Daoy (cell line): ENCODE measurements at regions not wholly inside any gene's neighbourhood (a gene's known extent, or its start where the extent isn't known, plus 50 kb on each side); places are given as distances from the start of the nearest gene placed in this dataset.
A peak's percentile ranks its signal among the peaks of the same experiment; 100 is the strongest.
"Not testable (repeated sequence)": the region's sequence is repeated elsewhere in the genome, so short reads cannot be mapped to it uniquely, and the experiment has no call there.

Experiments used
- DNase-seq: peaks from one replicate; pipeline ENCODE4 v3.0.0-alpha.2; 2015; ENCODE audit warnings: low read depth

DNA sequence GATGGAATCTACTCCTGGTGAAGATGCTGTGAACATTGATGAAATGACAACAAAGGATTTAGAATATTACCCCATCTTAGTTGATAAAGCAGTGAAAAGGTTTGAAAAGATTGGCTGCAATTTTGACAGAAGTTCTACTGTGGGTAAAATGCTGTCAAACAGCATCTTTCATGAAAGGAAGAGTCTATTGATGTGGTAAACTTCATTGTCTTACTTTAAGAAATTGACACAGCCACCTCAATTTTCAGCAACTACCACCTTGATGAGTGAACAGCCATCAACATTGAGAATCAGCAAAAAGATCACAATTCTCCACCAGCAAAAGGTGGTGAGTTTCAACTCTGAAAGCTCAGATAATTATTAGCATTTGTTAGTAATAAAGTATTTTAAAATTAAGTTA is 310.3 kb upstream of the RBMS1 start:
- DNase-seq: no peak

DNA sequence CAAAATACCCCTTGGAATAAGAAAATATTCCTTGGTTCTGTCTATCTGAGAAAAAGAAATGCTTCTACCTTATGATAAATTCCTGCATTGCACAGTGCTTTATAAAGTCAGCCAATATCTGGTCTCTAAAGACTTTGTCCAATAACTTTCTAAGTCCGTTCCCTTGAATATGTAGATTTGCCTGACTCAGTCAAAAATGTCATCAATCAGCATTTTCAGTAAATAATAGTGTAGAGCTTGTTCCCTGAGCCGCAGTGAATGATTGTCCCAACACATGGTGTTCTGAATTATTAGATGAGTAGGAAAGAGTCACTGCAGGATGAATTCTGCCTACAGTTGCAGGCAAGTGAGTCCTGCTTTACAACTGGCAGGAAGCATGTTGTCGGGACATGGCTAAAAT is 316.8 kb upstream of the RBMS1 start:
- DNase-seq: no peak

DNA sequence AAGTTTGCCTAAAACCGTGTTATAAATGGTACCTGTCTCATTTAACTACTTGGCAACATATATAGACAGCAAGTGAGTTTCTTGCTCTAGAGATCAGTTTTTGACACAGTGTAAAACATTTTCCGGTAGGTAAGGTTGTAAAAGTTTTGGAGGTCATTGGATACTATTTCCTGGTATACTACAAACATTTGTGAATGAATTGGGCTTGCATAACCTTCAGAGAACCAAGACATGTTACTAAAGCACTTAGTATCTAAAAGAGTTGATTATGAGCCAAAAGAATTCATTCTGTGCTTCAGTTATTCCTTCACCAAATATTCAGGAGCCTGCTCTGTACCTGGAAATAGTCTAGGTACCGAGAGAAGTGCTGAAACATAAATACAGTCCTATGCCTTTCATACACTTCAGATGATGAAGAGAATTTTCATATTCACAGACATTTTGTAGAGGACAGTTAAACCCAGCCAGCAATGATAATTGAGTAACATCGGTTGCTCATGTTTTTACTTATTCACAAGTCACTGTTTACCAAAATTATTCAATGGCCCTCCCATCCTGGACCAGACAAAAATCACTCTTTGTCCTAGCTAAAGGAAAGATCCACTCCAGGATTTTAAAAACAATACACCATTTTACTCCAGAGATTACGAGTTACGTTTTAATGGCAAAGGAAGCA is 319.4 kb upstream of the RBMS1 start:
- no peak for DNase-seq

DNA sequence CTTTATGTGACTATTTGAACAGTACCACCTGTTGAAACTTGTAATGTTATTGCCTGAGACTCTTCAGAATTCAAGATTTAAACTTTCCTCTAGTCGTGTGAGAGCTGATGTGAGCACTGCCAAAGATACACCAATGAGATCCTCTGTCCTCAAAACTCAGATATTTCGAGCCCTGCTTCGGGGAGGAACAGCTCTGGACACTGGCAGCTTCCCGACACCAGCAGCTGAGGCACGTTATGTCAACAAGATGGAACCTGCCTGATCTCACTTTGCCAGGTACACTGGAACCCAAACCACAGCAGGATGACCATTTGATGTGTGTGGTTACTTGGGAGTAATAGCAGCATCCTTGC is 319.9 kb upstream of the RBMS1 start:
- DNase-seq: no peak

DNA sequence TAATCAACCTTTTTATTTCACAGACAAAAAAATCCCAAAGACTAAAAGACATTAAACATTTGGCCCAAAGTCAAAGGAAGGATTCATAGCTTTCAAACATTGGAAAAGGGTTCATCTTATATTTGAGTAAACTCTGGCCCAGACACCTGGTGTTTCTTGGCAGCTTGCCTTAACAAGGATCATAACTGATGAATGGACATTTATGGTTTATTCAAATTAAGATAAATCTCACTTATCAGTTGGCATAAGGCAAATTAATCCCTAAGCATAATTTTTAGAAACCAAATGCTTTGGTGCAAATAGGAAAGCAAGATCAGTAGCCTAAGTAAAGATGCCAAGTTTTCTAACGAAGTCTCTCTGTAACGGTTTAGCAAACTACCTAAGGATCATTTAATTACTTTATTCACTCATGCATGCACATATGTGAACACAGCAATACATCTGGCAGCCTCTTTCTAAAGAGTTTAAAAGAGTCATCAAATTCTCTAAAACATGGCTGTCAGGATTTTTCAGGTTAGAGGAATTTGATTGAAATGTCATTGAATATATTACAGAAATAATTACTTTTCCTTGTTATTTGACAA is 323.4 kb upstream of the RBMS1 start:
- peak; percentile 20 for DNase-seq

DNA sequence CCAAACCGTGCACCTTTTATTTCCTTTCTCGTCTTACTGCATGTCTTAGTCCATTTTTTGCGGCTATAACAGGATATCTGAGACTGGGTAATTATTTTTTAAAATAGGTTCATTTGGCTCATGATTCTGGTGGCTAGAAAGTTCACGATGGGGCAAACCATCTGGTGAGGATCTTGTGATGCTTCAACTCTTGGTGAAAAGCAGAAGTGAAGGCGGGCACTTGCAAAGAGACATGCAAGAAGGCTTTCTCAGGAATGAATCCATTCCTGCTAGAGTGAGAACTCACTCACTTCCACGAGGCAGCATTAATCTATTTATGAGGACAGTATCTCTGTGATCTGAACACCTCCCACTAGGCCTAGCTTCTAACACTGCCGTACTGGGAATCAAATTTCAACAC is 327.1 kb upstream of the RBMS1 start:
- DNase-seq: no peak

DNA sequence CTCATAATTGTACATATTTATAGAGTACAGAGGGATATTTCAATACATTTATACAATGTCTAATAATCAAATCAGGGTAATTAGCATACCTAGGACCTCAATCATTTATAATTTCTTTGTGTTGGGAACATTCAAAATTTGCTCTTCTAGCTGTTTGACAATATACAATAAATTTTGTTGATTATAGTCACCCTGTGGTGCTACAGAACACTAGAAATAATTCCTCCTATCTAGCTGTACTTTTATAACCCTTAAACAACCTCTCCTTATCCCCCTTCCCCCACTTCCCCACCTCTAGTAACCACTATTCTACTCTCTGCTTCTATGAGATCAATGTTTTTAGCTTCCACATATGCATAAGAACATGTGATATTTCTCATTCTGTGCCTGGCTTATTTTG is 328.4 kb upstream of the RBMS1 start:
- DNase-seq: no peak

DNA sequence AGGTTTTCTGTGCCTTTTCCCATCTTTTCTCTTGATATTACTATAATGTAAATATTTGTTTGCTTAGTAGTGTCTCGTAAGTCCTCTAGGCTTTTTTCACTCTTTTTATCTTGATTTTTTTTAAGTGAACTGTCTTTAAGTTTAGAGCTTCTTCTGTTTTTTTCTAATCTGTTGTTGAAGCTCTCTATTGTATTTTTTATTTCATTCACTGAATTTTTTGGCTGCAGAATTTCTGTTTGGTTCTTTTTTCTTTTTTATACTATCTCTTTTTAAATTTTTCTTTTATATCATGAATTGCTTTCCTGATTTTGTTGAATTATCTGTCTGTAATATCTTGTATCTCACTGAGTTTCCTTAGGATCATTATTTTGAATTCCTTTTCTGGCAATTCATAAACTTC is 331.8 kb upstream of the RBMS1 start:
- no peak for DNase-seq

DNA sequence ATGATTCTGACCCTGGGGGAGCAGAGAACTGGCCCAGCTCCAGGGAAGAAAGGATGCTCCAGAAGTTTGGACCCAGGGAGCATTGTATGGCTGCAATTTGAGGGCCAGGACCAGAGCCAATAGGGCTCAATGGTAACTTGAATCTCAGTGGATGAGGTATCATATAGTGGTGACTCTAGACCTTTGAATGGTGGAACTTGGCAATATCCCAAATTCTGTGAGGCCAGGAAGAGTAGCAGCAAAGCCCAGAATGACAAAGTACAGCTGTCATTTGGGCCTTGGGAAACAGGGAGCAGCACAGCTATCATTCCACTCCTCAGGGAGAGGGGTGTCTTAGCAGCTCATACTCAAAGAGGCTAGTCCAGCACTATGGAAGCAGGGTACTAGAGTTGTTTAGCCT is 332.9 kb upstream of the RBMS1 start:
- no peak for DNase-seq

DNA sequence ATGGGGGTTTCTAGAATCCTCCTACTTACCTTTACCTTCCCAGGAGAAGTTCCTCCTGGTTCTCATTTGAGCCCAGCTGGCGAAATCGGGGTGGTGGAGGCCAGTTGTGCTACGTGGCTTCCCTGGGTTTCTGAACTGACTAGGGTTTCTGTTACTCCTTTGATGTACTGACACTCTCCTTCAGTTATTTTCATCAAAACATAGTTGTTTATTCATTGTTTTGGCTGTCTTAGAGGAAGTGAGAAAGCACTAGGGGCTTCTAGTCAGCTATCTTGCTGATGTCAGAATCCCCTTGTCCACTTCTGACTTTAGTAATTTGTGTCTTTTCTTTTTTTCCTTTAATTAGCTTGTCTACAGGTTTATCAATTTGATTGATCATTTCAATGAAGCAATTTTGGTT is 332.2 kb upstream of the TANK start:
- no peak for DNase-seq

DNA sequence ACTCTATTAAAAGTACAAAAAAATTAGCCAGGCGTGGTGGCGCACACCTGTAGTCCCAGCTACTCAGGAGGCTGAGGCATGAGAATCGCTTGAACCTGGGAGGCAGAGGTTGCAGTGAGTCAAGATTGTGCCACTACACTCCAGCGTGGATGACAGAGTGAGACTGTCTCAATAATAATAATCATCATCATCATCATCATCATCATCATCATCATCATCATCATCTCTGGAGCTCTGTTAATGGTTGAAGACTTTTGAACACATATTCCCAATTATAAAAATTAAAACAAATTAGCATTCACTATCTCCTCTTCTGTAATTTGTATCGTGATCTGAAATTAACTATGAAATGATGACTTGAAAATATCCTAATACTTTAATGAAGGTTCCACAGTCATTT is 327.8 kb upstream of the TANK start:
- DNase-seq: not testable (repeated sequence)

DNA sequence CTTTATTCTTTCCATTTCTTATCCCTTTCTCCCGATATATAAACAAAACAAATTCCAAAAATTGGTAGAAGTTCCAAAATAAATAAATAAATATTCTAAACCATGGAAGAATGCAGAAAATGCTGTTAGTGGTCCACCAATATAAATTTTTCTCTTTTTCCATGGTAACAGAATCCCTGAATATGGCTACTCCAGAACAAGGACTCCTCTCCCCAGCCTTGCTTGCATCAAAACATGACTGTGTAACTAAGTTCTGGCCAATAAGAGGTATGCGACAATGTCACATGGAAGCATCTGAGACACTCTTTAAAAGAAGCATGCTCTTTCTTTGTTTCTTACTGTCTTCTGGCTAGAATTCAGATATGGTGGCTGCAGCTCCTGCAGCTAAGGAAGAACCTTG is 325.1 kb upstream of the TANK start:
- no peak for DNase-seq

DNA sequence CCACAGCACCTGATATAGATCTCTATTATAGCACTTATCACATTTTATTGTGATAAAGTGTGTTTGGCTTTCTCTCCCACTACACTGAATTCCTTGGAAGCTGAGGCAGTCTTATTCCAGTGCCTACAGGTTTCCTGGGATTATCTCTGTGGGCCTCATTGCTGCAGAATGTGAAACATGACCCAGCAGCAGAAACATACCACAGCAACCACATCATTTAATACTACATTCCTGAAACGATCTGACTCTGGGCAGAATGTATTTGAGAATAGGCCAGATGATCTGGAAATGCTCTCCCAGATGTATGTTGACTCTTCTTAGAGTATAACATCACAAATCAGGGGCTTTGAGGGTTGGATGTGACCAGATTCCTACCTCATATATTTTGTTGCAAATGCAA is 323.5 kb upstream of the TANK start:
- peak; percentile 82 for DNase-seq

DNA sequence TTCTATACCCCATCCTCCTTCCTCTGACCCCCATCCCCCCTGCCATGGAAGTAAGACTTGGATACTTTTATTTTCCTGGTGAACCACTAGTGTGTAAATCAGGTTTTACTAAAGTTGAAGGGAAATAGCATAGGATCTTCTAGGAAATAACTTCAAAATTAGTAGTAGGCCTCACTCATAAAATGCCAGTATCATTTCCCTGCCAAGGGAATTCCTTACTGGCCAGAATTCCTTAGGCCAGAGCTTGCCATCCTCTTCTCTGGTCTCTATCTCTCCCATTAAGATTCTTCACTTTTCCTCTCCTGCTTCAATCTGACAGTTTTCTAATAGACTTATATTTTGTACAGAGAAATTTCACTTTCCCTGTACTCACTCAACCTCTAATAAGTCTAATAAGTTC is 322.8 kb upstream of the TANK start:
- no peak for DNase-seq

DNA sequence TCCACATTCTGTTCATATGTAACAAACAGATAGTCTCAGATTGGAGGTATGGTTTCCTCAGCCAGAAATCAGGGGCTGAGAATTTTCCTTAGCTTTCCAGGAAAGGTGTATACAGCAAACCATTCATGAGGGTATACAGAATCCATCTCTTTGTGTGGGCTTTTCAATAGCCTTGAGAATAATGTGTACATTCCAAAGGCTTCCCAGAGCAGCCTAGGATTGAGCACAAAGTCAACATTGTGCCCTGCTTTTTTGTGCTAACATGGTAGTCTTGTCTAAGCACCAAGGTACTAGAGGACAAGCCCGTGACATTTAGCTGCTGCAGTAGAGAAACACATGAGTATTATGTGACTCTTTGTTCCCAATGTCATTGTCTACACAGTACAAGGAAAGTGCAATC is 322.1 kb upstream of the TANK start:
- no peak for DNase-seq

DNA sequence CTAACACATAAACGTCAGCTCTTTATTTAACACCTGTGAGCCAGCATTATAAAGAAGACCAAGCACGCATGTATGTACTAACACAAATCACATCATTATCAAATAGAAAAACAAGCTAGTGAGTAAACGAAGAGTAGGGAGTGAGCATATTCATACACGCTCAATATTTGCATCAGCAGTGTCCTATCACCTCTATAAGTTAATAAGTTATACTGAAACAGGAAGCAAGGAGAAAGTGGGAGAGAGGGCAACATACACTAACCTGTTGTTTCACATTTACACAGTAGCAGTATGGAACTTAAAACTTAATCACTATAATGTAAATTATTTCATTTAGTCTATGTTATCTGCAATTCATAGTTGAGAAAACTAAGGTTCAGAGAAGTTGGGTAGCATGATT is 321.5 kb upstream of the TANK start:
- DNase-seq: no peak

DNA sequence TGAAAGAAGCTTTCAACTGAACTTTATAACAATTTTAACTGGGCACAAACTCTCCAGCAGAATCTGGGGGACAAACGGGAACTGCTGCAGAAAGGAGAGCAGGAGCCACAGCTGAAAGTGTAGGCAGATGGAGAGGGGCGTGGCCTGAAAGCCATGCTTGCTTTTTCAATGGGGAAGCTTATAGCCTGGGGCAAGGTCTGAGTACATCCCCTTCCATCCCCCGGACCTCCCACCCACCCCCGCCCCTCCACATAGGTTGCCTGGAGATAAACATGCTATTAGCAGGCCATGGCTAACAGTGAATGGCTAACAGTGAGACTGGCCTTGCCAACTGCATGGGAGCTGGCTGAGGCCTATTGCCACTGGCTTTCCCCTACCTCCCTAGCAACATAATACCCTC is 317.9 kb upstream of the TANK start:
- DNase-seq: no peak

DNA sequence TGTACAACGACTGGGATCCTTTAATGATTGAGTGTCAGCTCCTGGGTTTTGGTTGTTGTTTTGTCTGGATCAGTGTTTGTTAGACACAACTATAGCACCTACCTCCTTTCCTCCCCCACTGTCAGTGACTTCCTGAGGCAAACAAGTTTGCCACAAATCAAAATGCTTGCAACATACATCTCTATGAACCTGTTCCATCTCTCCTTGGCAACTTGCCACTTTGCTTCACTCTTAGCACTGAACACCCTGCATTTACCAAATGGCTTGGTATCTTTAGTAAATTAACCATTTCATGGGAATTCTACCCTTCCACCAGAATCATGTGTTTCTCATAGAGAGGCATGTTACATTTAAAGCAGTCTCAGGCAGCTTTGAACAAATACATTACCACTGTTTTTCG is 301.1 kb upstream of the TANK start:
- DNase-seq: no peak

DNA sequence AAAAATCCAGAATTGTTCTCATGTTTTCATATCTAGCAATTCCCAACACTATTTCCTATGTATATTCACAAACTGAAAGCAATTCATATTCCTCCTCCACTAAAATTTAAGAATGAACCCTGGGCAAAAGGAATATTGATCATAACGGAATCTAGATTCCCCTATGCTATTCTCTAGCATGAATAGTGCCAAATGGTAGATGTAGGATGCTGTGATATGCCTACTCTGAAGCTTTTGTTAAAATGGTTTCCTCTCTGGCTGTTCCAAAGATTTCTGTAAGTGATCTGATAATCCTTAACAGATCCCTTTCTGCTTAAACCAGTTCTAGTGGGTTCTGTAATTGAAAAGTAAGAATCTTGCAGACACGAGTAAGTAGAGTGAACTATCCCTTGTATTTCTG is 298.0 kb upstream of the TANK start:
- DNase-seq: no peak

DNA sequence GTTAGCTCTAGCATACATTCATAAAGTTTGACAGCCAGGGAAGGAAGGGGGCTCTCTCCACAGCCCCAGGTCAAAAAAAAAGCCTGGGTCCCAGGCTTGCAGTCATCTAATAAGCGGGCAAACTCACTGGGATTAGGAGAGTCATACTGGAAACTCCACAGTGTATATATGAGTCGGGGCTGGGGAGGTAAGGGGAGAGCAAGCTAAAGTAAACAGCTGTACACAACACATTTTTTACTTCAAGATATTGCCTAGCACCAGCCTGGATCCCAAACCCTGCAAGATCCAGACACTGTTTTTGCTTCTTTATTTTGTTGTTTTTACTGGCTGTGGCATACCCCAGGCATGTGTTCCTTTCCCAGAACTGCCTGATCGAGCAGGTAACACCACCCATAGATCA is 291.3 kb upstream of the TANK start:
- DNase-seq: no peak

DNA sequence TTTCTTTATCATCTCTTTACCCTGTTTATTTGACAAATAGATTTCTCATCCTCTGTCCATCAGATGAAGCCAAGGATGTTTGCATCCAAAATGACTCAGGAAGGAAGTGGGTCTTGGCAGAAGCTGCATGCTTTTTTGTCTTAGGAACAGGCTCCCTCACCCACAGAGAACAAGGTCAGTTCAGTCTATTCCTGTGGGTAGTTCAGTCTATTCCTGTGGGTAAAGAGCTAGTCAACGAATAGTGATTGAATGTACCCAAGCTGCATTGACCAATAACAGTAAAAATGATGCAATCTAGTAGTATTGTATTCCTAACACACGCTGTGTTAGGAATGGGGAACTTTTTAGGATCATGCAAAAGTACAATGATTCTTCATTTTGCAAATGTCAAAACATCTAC is 290.8 kb upstream of the TANK start:
- peak; percentile 28 for DNase-seq

DNA sequence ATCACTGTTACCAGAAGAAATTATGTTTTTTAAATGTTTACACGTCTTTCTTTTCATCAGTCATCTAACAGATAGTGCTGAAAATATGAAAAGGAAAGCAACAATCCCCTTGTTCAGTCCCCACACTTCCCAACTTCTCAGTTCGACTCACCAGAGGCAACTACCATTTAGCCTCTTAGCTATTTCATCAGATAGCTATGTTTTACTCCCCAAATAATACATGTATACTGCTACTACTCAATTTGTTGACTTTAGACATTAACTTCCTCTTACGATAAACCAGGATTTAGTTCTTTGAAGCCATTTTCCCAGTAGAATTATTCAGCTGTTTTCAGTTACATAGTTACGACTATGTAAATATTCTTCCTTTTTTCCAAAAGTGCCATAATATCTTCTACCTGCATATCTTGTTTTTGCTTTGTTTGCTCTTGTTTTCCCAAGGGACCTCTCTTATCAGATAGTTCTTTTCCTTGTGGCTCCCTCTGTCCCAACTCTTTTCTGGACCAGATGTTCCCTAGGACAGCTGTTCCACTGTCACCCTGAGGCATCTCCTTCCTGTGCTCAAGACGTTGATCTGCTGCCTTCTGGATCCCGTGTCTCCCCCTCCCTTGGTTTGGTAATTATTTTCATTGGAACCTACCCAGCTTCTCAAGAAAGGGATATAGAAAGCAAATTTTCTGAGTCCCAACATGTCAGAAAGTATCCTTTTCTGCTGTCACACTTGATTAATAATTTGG is 289.3 kb upstream of the TANK start:
- no peak for DNase-seq

DNA sequence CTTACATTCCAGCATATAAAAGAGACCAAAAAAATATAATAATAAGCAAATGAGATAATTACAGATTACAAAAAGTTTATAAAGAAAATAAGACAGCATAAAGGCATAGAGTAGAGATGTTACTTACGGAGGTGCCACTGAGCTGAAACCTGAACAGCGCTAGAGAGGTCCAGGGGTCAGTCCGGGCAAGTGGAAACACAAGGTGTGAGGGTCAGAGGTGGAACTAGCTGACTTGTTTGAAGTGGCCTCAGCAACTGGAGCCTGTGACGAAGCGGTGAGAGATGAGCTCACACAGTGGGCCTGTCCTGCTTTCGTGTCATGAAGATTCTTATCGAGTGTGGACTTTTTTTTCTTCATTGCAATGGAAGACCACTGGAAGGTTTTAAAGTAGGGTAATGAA is 288.3 kb upstream of the TANK start:
- DNase-seq: no peak

DNA sequence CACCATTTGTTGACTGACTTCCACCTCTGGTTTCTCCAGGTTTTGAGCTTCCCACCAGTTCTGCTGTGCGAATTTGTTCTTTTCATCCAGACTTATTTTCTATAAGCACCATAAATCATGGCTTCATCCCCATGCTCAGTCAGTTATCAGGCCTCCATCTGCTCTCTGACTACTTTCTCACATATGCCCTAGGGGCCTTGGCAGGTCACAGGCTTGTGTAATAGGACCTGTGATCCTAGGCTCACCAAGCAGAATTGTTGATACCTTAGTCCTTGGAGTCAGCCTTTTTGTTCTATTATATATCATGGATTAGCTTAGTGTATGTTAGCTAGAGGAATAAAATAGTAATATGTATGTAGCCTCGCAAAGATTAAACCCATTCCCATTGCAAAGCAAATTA is 284.2 kb upstream of the TANK start:
- no peak for DNase-seq
